ENCODE measurements at regions not wholly inside any gene's neighbourhood (a gene's known extent, or its start where the extent isn't known, plus 50 kb on each side); places are given as distances from the start of the nearest gene placed in this dataset.

GRCh38 chr1:238764779-238765178, 621.6 kb upstream of the CHRM3 start (continued):
- TF ChIP-seq CEBPZ (IDR thresholded peaks at IDR 0.05; ENCODE audit: borderline replicate concordance, low read depth, low read length) (no peak), NFYB (IDR thresholded peaks at IDR 0.05; ENCODE audit: extremely low read depth, insufficient read length) (no peak), KAT8 (IDR thresholded peaks at IDR 0.05; ENCODE audit: low read depth) (no peak), ZNF263 (CRISPR knock-in tag; IDR thresholded peaks at IDR 0.05; ENCODE audit: borderline replicate concordance) (no peak), ZNF778 (CRISPR knock-in tag; IDR thresholded peaks at IDR 0.05) (no peak), TEAD4 (IDR thresholded peaks at IDR 0.05; ENCODE audit: low read length) (no peak), TEAD4 (CRISPR knock-in tag; IDR thresholded peaks at IDR 0.05; ENCODE audit: borderline replicate concordance) (no peak), SP1 (CRISPR knock-in tag; IDR thresholded peaks at IDR 0.05) (no peak)
- TF ChIP-seq, protein P1, sequence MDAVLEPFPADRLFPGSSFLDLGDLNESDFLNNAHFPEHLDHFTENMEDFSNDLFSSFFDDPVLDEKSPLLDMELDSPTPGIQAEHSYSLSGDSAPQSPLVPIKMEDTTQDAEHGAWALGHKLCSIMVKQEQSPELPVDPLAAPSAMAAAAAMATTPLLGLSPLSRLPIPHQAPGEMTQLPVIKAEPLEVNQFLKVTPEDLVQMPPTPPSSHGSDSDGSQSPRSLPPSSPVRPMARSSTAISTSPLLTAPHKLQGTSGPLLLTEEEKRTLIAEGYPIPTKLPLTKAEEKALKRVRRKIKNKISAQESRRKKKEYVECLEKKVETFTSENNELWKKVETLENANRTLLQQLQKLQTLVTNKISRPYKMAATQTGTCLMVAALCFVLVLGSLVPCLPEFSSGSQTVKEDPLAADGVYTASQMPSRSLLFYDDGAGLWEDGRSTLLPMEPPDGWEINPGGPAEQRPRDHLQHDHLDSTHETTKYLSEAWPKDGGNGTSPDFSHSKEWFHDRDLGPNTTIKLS (IDR thresholded peaks at IDR 0.05; ENCODE audit: borderline replicate concordance, low read depth), result no peak
- TF ChIP-seq, protein P2, sequence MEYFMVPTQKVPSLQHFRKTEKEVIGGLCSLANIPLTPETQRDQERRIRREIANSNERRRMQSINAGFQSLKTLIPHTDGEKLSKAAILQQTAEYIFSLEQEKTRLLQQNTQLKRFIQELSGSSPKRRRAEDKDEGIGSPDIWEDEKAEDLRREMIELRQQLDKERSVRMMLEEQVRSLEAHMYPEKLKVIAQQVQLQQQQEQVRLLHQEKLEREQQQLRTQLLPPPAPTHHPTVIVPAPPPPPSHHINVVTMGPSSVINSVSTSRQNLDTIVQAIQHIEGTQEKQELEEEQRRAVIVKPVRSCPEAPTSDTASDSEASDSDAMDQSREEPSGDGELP (CRISPR knock-in tag; IDR thresholded peaks at IDR 0.05; ENCODE audit: borderline replicate concordance), result no peak

All from K562 (cell line).